NCI-H2227 (cell line): ENCODE measurements at regions not wholly inside any gene's neighbourhood (a gene's known extent, or its start where the extent isn't known, plus 50 kb on each side); places are given as distances from the start of the nearest gene placed in this dataset.
"Not testable (repeated sequence)": the region's sequence is repeated elsewhere in the genome, so short reads cannot be mapped to it uniquely, and the experiment has no call there.

Source experiments
- DNase-seq: peaks from one replicate; lab custom pipeline; 2025; ENCODE audit not compliant: unreplicated experiment; lab: John Stamatoyannopoulos, UW

DNA sequence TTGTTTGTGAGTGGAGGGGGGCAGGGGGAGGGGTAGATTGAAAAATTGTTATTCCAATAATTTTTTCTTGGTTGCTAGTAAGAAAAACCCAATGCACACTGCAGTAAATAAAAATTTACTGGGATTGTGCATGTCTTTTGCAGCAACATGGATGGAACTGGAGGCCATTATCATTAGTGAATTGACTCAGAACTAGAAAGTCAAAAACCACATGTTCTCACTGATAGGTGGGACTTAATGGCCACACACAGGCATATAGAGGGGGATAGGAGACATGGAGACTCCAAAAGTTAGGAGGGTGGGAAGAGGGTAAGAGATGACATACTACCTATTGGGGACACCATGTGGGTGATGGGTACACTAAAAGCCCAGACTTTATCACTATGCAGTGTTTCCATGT lies 67.2 kb downstream of the BUB3 start:
- no peak for DNase-seq

DNA sequence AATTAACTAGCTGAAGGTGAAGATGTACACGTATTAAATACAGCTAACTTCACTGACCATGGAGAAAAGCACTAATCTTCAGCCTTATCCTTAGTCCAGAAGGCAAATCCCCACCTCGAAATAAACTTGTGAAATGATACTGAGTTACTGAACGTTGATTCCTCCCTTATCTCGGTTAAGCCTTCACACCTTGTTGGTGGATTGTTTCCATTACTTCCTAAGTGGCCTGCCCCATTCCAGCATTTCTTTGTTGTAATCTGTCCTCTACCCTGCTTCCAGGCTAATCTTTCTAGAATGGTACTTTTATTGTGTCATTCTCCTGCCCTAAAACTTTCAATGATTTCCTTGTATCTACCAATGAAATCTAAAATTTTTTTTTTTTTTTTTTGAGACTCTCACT lies 68.6 kb downstream of the BUB3 start:
- no peak for DNase-seq

DNA sequence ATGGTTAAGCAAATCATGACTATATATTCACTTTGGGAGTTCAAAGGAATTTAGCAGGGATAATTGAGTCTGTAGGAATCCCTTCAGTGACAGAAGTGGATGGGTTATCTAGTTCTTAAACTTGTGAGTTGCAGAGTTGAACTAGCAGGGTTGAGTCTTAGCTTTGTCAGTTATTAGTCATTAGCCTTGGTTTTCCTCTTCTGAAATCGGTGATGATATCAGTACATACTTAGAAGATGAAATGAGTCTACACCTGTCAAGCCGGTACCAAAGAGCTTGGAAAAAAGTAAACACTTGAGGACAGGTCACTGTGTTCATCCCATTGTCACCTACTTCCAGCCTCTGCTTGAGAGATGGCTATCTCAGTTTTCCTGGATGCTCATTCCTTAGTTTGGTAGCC lies 73.5 kb downstream of the BUB3 start:
- no peak for DNase-seq

DNA sequence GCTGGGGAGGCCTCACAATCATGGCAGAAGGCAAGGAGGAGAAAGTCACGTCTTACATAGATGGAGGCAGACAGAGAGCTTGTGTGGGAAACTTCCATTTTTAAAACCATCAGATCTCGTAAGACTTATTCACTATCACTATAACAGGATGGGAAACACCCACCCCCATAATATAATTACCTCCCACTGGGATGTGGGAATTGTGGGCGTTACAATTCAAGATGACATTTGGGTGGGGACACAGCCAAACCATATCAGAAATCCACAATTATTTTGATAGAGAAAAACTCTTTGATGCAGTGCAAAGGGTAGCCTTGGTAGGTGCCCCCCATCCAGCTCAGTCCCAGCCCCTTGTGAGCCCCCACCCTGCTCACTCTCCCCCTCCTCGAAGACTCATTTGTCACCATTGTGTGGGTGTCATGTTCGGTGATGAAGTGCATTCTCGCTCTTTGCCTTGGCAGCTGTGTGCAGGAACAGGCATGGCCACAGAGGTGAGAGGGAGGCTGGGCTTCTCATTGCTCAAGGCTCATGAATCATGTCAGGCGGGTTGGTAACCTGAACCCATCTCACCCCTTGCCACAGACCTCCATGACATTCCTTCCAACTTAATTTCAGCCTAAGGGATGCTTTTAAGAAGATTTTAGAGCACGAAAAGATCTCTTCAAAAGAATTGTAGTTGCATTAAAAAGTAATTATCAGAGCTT lies 75.9 kb downstream of the BUB3 start:
- no peak for DNase-seq

- not testable (repeated sequence) for DNase-seq
Observed at GRCh38 chr10:123232879-123233278, 78.7 kb downstream of the BUB3 start.

DNA sequence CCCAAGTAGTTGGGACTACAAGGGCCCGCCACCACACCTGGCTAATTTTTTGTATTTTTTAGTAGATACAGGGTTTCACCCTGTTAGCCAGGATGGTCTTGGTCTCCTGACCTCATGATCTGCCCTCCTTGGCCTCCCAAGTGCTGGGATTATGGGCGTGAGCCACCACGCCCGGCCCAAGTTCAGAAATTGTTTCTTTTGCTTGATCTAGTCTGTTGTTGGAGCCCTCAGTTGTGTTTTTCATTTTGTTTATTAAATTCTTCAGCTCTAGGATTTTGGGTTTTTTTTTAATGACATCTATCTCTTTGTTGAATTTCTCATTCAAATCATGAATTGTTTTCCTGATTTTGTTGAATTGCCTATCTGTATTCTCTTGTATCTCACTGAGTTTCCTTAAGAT lies 80.8 kb downstream of the BUB3 start:
- not testable (repeated sequence) for DNase-seq

- no peak for DNase-seq
Observed at GRCh38 chr10:123236126-123236525, 81.9 kb downstream of the BUB3 start.

DNA sequence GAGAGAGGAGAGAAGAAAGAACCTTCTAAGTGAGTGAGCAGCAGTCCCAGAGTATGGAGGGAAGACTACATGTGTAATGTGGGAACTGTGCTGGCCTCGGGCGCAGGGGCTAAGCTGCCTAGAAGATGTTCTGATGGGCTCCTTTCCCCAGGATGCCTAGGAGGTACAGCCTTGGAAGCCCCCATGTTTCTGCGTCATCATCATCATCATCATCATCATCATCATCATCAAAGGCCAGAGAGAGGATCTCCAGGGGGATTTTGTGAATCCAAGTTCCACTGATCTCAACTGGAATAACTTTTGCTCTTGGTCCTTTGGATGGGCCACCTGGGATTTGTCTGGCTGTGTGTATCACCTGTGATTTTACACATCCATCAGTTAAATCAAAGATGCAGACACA lies 86.0 kb downstream of the BUB3 start:
- no peak for DNase-seq

- DNase-seq: no peak
Observed at GRCh38 chr10:123240776-123241175, 86.6 kb downstream of the BUB3 start.

GRCh38 chr10:123241391-123242141 lies 87.4 kb downstream of the BUB3 start:
- no peak for DNase-seq

DNA sequence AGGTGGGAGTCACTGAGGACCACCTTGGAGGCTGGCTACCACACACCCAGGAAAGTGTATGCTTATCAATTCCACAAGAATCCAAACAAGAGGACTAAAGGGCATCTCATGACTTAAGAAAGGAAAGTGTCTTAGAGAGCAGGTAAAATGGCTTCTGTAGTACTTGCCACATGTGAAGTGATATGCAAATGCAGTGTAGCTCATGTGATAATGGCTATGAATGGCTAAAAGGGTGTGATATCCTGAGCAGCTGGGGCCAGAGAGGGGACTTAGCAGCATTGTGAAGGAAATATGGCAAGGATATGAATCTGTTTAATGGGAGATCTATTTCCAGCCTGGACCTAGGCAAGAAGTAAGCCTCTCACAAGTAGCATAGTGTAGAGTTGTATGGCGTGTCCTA lies 90.5 kb downstream of the BUB3 start:
- no peak for DNase-seq

GRCh38 chr10:123245264-123245663 lies 91.1 kb downstream of the BUB3 start:
- no peak for DNase-seq

GRCh38 chr10:123249894-123250293 lies 95.7 kb downstream of the BUB3 start:
- no peak for DNase-seq

- peak; percentile 7 for DNase-seq
Observed at GRCh38 chr10:123250640-123251039, 96.4 kb downstream of the BUB3 start.

GRCh38 chr10:123252779-123253178 lies 98.6 kb downstream of the BUB3 start:
- no peak for DNase-seq

- DNase-seq: not testable (repeated sequence)
Observed at GRCh38 chr10:123254343-123254742, 100.1 kb downstream of the BUB3 start.

GRCh38 chr10:123257904-123258456 lies 103.8 kb downstream of the BUB3 start:
- peak; percentile 30 for DNase-seq

DNA sequence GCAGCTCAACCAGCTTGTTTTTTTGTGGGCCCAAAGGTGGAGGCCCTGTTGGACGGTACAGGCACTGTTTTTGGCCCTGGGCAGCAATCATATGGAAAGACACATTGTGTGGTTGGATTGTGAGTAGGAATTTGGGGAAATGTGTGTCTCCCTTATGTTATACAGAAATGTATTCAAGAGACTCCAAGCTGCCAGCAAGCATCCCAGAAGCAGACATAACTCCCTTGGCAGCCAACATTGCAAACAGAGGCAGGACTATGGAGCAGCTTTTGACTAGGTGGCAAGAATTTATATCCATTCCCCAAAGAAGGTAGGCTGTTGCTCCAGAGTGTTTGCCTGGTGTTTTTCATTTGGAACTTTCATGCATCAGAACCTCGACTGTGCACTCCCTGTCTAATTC lies 104.9 kb downstream of the BUB3 start:
- DNase-seq: no peak

GRCh38 chr10:123259791-123260190 lies 105.6 kb downstream of the BUB3 start:
- DNase-seq: no peak

GRCh38 chr10:123262456-123262855 lies 108.3 kb downstream of the BUB3 start:
- no peak for DNase-seq

- no peak for DNase-seq
Observed at GRCh38 chr10:123266971-123267370, 112.8 kb downstream of the BUB3 start.

GRCh38 chr10:123269017-123269552 lies 114.9 kb downstream of the BUB3 start:
- DNase-seq: no peak
